ENCODE measurements at regions not wholly inside any gene's neighbourhood (a gene's known extent, or its start where the extent isn't known, plus 50 kb on each side); places are given as distances from the start of the nearest gene placed in this dataset.

DNA sequence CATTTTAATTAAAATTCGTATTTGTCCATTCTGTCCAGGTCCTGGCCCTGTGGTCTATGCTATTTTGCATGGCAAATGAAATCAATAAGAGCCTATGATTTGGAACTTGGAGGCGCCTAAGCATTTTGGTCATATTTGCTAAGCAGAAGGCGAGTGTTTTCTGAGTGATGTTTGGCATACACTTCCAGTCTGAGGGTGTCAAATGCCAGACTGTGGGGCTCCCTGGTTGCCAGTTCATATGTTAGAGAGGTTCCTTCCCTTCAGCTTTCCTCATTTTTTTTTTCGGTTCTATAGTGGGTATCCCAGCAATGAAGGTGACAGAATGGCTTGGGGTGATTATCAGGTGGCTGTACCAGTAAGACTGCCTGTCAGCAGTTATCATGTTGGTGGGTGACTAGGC is 1007.8 kb upstream of the WWC1 start:
- 86% methylated on average over 4 of the region's 4 CpGs for WGBS (ENCODE audit: low lambda C conversion rate, missing lambda C conversion rate)
- no peaks in the 10 kb centered on the region for H3K4me1 ChIP-seq (ENCODE audit: insufficient read depth)
- no peaks in the 10 kb centered on the region for H3K36me3 ChIP-seq (replicated peaks; ENCODE audit: insufficient read depth, low read depth)
- no peak overlapping the region for H2AFZ ChIP-seq
- H3K4me2 ChIP-seq, result no peak overlapping the region
- H3K79me2 ChIP-seq, result no peaks in the 10 kb centered on the region
- TF ChIP-seq, protein P1, sequence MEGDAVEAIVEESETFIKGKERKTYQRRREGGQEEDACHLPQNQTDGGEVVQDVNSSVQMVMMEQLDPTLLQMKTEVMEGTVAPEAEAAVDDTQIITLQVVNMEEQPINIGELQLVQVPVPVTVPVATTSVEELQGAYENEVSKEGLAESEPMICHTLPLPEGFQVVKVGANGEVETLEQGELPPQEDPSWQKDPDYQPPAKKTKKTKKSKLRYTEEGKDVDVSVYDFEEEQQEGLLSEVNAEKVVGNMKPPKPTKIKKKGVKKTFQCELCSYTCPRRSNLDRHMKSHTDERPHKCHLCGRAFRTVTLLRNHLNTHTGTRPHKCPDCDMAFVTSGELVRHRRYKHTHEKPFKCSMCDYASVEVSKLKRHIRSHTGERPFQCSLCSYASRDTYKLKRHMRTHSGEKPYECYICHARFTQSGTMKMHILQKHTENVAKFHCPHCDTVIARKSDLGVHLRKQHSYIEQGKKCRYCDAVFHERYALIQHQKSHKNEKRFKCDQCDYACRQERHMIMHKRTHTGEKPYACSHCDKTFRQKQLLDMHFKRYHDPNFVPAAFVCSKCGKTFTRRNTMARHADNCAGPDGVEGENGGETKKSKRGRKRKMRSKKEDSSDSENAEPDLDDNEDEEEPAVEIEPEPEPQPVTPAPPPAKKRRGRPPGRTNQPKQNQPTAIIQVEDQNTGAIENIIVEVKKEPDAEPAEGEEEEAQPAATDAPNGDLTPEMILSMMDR (IDR thresholded peaks at IDR 0.05; ENCODE audit: poor library complexity), result no peak
- TF ChIP-seq EZH2 (IDR thresholded peaks at IDR 0.05; ENCODE audit: borderline replicate concordance) (no peak), EZH2phosphoT487 (IDR thresholded peaks at IDR 0.05; ENCODE audit: low read depth, severe bottlenecking, unreplicated experiment) (no peak)
- no peak overlapping the region for H3K4me3 ChIP-seq
- H3K27me3 ChIP-seq, result no peaks in the 10 kb centered on the region
- no peak for DNase-seq (ENCODE audit: low spot score)
- H3K9me3 ChIP-seq (ENCODE audit: low read depth), result no peaks in the 10 kb centered on the region
- H4K20me1 ChIP-seq (ENCODE audit: insufficient read depth, poor library complexity, severe bottlenecking), result no peaks in the 10 kb centered on the region
- no peak overlapping the region for H3K27ac ChIP-seq
- no peaks in the 10 kb centered on the region for H3K9me2 ChIP-seq (replicated peaks; ENCODE audit: insufficient read depth)

- Histone ChIP-seq H3K79me2 (no peaks in the 10 kb centered on the region), H3K4me1 (ENCODE audit: insufficient read depth) (no peaks in the 10 kb centered on the region), H3K27ac (no peak overlapping the region), H3K4me3 (no peak overlapping the region), H3K27me3 (no peaks in the 10 kb centered on the region), H3K9me3 (ENCODE audit: low read depth) (no peaks in the 10 kb centered on the region), H3K9me2 (replicated peaks; ENCODE audit: insufficient read depth) (no peaks in the 10 kb centered on the region), H3K4me2 (no peak overlapping the region), H3K36me3 (replicated peaks; ENCODE audit: insufficient read depth, low read depth) (no peaks in the 10 kb centered on the region), H2AFZ (no peak overlapping the region), H4K20me1 (ENCODE audit: insufficient read depth, poor library complexity, severe bottlenecking) (no peaks in the 10 kb centered on the region)
- 93% methylated on average over 6 of the region's 6 CpGs for WGBS (ENCODE audit: low lambda C conversion rate, missing lambda C conversion rate)
- TF ChIP-seq EZH2phosphoT487 (IDR thresholded peaks at IDR 0.05; ENCODE audit: low read depth, severe bottlenecking, unreplicated experiment), result no peak
- TF ChIP-seq, protein P1 (IDR thresholded peaks at IDR 0.05; ENCODE audit: poor library complexity), result no peak
- TF ChIP-seq EZH2 (IDR thresholded peaks at IDR 0.05; ENCODE audit: borderline replicate concordance), result no peak
- DNase-seq (ENCODE audit: low spot score), result no peak
Observed at GRCh38 chr5:167284222-167284890, 1007.1 kb upstream of the WWC1 start.

GRCh38 chr5:167285591-167285990 is 1005.9 kb upstream of the WWC1 start:
- H2AFZ ChIP-seq, result no peak overlapping the region
- H3K4me2 ChIP-seq, result no peak overlapping the region
- H3K4me1 ChIP-seq (ENCODE audit: insufficient read depth), result no peaks in the 10 kb centered on the region
- H3K9me2 ChIP-seq (replicated peaks; ENCODE audit: insufficient read depth), result no peaks in the 10 kb centered on the region
- DNase-seq (ENCODE audit: low spot score), result no peak
- H3K4me3 ChIP-seq, result no peak overlapping the region
- H3K36me3 ChIP-seq (replicated peaks; ENCODE audit: insufficient read depth, low read depth), result no peaks in the 10 kb centered on the region
- no peak overlapping the region for H3K27ac ChIP-seq
- H3K79me2 ChIP-seq, result no peaks in the 10 kb centered on the region
- no peaks in the 10 kb centered on the region for H3K27me3 ChIP-seq
- H4K20me1 ChIP-seq (ENCODE audit: insufficient read depth, poor library complexity, severe bottlenecking), result no peaks in the 10 kb centered on the region
- 77% methylated on average over 5 of the region's 5 CpGs for WGBS (ENCODE audit: low lambda C conversion rate, missing lambda C conversion rate)
- TF ChIP-seq, protein P1 (IDR thresholded peaks at IDR 0.05; ENCODE audit: poor library complexity), result no peak
- TF ChIP-seq EZH2phosphoT487 (IDR thresholded peaks at IDR 0.05; ENCODE audit: low read depth, severe bottlenecking, unreplicated experiment) (no peak), EZH2 (IDR thresholded peaks at IDR 0.05; ENCODE audit: borderline replicate concordance) (no peak)
- H3K9me3 ChIP-seq (ENCODE audit: low read depth), result no peaks in the 10 kb centered on the region

Data from hepatocyte (in vitro differentiated cells).